ENCODE measurements at regions not wholly inside any gene's neighbourhood (a gene's known extent, or its start where the extent isn't known, plus 50 kb on each side); places are given as distances from the start of the nearest gene placed in this dataset.

- H3K36me3 ChIP-seq (replicated peaks; ENCODE audit: insufficient read depth, low read length), result no peaks in the 10 kb centered on the region
- H3K4me1 ChIP-seq (ENCODE audit: low read length), result no peaks in the 10 kb centered on the region
- H3K27me3 ChIP-seq (replicated peaks; ENCODE audit: insufficient read depth, low read length), result no peaks in the 10 kb centered on the region
- no peak overlapping the region for H2AFZ ChIP-seq (ENCODE audit: low read length)
- no peaks in the 10 kb centered on the region for H3K79me2 ChIP-seq (ENCODE audit: low read length)
- no peak for DNase-seq
- H3K9ac ChIP-seq (ENCODE audit: low read length), result no peak overlapping the region
- no peak overlapping the region for H3K4me2 ChIP-seq (ENCODE audit: low read depth, low read length)
- H4K20me1 ChIP-seq (ENCODE audit: insufficient read depth, low read length), result no peaks in the 10 kb centered on the region
- H3K9me2 ChIP-seq (replicated peaks; ENCODE audit: insufficient read depth, low read length), result no peaks in the 10 kb centered on the region
- no peaks in the 10 kb centered on the region for H3F3A ChIP-seq (ENCODE audit: insufficient read depth, low read length)
- H3K9me3 ChIP-seq (replicated peaks; ENCODE audit: insufficient read depth, low read length), result no peaks in the 10 kb centered on the region
- no peak overlapping the region for H3K4me3 ChIP-seq (ENCODE audit: low read length)
- TF ChIP-seq CTCF (IDR thresholded peaks at IDR 0.05; ENCODE audit: low read length) (no peak), EZH2 (optimal IDR thresholded peaks at IDR 0.05; ENCODE audit: low read depth, low read length) (no peak), EZH2phosphoT487 (IDR thresholded peaks at IDR 0.05; ENCODE audit: low read length) (no peak)
- no peak overlapping the region for H3K27ac ChIP-seq (ENCODE audit: low read length)
Observed at GRCh38 chr5:62068554-62068953, 237.5 kb upstream of the KIF2A start.

GRCh38 chr5:62077387-62077786, 228.6 kb upstream of the KIF2A start:
- Histone ChIP-seq H3K9me2 (replicated peaks; ENCODE audit: insufficient read depth, low read length) (no peaks in the 10 kb centered on the region), H3K27me3 (replicated peaks; ENCODE audit: insufficient read depth, low read length) (no peaks in the 10 kb centered on the region), H3F3A (ENCODE audit: insufficient read depth, low read length) (no peaks in the 10 kb centered on the region), H3K36me3 (replicated peaks; ENCODE audit: insufficient read depth, low read length) (no peaks in the 10 kb centered on the region), H4K20me1 (ENCODE audit: insufficient read depth, low read length) (no peaks in the 10 kb centered on the region), H3K4me3 (ENCODE audit: low read length) (no peak overlapping the region), H2AFZ (ENCODE audit: low read length) (no peak overlapping the region), H3K9ac (ENCODE audit: low read length) (no peak overlapping the region), H3K27ac (ENCODE audit: low read length) (no peak overlapping the region), H3K9me3 (replicated peaks; ENCODE audit: insufficient read depth, low read length) (no peaks in the 10 kb centered on the region), H3K79me2 (ENCODE audit: low read length) (no peaks in the 10 kb centered on the region), H3K4me1 (ENCODE audit: low read length) (no peaks in the 10 kb centered on the region), H3K4me2 (ENCODE audit: low read depth, low read length) (no peak overlapping the region)
- no peak for DNase-seq
- TF ChIP-seq CTCF (IDR thresholded peaks at IDR 0.05; ENCODE audit: low read length), result no peak
- TF ChIP-seq EZH2phosphoT487 (IDR thresholded peaks at IDR 0.05; ENCODE audit: low read length), result no peak
- no peak for TF ChIP-seq EZH2 (optimal IDR thresholded peaks at IDR 0.05; ENCODE audit: low read depth, low read length)

GRCh38 chr5:62077823-62078550, 228.0 kb upstream of the KIF2A start:
- no peaks in the 10 kb centered on the region for H3K4me1 ChIP-seq (ENCODE audit: low read length)
- H3K9ac ChIP-seq (ENCODE audit: low read length), result no peak overlapping the region
- no peaks in the 10 kb centered on the region for H3K36me3 ChIP-seq (replicated peaks; ENCODE audit: insufficient read depth, low read length)
- no peak overlapping the region for H3K27ac ChIP-seq (ENCODE audit: low read length)
- no peaks in the 10 kb centered on the region for H3K27me3 ChIP-seq (replicated peaks; ENCODE audit: insufficient read depth, low read length)
- H3K9me3 ChIP-seq (replicated peaks; ENCODE audit: insufficient read depth, low read length), result no peaks in the 10 kb centered on the region
- no peak for TF ChIP-seq EZH2 (optimal IDR thresholded peaks at IDR 0.05; ENCODE audit: low read depth, low read length)
- TF ChIP-seq CTCF (IDR thresholded peaks at IDR 0.05; ENCODE audit: low read length), result no peak
- TF ChIP-seq EZH2phosphoT487 (IDR thresholded peaks at IDR 0.05; ENCODE audit: low read length), result no peak
- H2AFZ ChIP-seq (ENCODE audit: low read length), result no peak overlapping the region
- H3F3A ChIP-seq (ENCODE audit: insufficient read depth, low read length), result no peaks in the 10 kb centered on the region
- no peaks in the 10 kb centered on the region for H4K20me1 ChIP-seq (ENCODE audit: insufficient read depth, low read length)
- no peak overlapping the region for H3K4me2 ChIP-seq (ENCODE audit: low read depth, low read length)
- DNase-seq, result no peak
- no peaks in the 10 kb centered on the region for H3K9me2 ChIP-seq (replicated peaks; ENCODE audit: insufficient read depth, low read length)
- no peaks in the 10 kb centered on the region for H3K79me2 ChIP-seq (ENCODE audit: low read length)
- H3K4me3 ChIP-seq (ENCODE audit: low read length), result no peak overlapping the region
